NCI-H2196 treated with DMSO at 0.1 percent for 48 hours (cell line): ENCODE measurements at regions not wholly inside any gene's neighbourhood (a gene's known extent, or its start where the extent isn't known, plus 50 kb on each side); places are given as distances from the start of the nearest gene placed in this dataset.

Experiments
- DNase-seq: peaks from one replicate; lab custom pipeline; 2025; ENCODE audit not compliant: unreplicated experiment; lab: John Stamatoyannopoulos, UW

GRCh38 chr16:49216593-49216992 is 65.0 kb downstream of the CBLN1 start:
- no peak for DNase-seq

GRCh38 chr16:49213594-49213993 is 68.0 kb downstream of the CBLN1 start:
- DNase-seq = no peak

GRCh38 chr16:49204191-49204590 is 77.4 kb downstream of the CBLN1 start:
- DNase-seq = no peak

- no peak for DNase-seq
These were observed 78.3 kb downstream of the CBLN1 start for GRCh38 chr16:49203361-49203760.

GRCh38 chr16:49201118-49201517 is 80.5 kb downstream of the CBLN1 start:
- no peak for DNase-seq

DNA sequence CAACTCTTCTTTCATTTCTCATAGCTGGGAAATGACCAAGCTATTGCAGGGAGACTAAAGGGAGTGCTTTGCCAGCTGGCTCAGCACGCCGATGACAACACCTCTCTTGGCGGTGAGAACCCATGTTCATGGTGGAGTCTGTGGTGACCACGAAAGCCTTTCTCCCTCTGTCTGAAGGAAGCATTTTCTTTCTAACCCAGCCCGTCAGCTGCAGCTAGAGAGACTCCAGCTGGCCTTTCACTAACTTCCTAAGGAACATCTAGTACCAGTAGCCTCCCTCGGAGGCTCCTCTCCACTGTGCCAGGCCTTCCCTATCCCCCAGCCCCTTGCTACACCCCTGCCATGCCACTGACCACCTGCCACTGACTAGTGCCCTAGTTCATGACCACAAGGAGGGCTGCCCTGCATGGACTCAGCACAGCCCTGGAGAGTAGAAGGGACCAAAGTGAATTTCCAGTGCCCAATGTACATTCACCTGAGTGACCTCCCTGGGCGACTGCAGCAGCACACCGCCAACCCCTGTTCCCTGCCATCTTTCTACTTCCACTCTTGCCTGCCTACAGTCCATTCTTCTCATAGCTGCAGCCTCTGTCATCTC is 81.3 kb downstream of the CBLN1 start:
- DNase-seq = no peak

- DNase-seq = no peak
These were observed 86.4 kb downstream of the CBLN1 start for GRCh38 chr16:49195237-49195548.

GRCh38 chr16:49194537-49195236 is 87.0 kb downstream of the CBLN1 start:
- no peak for DNase-seq

GRCh38 chr16:49193596-49193995 is 88.0 kb downstream of the CBLN1 start:
- no peak for DNase-seq

DNA sequence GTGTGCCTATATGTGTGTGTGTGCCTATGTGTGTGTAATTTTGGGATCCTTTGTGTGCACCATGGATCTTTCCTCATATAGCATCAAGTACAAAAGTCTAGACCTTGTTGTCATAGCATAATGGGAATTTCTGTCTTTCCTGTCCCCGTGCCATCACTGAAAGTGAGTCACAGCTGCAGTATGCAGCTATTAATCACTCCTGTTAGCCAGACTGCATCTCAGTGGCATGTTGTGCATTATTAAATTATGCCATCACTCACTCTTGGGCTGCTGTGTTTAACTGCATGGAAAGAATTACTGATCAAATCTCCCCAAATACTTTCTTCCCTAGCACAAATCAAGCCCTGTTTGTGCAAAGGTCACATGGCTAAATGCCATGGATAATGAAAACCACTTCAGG is 92.4 kb downstream of the CBLN1 start:
- DNase-seq = no peak

DNA sequence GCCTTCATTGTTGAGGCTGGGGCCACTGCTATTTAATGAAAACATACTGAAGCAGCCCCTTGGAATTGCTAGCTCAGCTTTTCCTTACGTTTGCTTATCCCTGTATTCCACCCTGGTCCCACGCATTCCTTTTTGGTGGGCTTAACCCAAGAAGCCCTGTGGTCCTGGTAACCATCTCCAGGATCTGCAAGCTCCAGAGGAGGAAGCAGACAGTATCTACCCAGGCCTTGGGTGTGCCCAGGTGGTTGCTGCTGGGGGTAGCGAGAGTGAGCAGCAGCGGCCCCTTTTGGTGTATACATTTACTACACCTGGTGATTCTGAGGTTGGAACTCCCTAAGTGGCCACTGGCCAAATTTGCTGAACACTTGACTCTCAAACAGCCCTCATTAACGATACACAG is 97.7 kb downstream of the CBLN1 start:
- DNase-seq = no peak

- no peak for DNase-seq
These were observed 99.7 kb downstream of the CBLN1 start for GRCh38 chr16:49181791-49182518.

DNA sequence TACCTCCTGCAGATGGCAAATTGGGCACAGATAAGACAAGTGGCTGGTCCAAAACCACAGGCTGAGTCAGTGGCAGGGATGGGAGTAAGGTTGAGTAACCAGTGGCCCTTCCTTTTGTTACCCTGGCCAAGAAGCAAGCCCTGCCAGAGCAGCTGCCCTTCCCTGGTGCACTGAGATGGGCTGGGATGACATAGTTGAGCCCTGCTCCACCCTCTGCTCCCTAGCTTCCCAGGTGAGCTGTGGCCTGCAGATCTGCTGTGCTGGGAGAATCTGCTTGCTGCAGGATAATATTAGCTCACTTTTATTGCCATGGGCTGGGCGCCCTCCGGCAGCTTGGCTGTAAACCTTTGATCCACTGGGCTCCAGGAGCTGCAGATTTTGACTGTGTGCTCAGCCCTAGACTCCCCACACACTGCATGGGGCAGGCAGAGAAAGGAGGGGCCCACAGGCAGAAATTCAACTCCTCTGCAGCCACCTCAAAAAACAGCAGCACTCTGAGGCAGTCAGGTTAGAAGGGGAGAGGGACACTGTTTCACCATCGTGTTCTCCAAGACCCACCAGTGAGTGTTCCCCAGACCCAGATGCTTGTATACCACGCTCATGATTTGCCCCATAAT is 101.8 kb downstream of the CBLN1 start:
- DNase-seq = no peak

DNA sequence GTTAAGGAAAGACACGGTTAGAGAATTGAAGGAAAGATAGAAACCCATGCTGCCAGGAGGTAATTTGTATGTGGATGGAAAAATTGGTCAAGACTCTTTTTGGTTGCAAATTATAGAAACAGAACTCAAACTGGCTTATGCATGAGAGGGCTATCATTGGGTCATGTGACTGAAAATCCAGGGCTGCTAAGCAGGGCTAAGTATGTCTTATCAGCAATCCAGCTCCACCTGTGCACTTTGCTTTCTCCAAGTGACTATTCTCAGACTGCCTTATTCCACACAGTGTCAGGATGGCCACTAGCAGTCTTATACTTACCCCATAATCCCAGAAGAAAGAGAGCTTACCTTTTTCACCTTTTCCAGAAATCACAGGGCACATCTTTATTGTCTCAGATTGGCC is 113.5 kb downstream of the CBLN1 start:
- DNase-seq = no peak

- DNase-seq = no peak
These were observed 116.6 kb downstream of the CBLN1 start for GRCh38 chr16:49165025-49165424.

DNA sequence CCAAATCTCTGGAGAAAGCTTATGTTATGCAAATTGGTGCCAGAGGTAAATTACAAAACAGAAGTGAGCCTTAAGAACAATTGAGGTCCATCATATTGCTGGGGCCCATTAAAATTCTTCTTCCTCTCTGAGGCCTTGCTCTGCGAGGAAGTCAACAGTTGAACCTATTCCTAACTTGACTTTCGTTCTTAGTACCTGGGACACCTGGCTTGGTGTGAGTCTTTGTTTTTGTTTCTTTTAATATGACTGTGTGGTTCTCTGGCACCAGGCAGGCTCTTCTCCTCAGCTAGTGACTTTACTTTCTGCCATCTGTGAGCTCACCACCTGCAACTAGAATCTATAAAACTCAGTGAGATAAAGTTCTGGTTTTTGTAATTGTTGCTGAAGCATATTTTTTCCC is 120.4 kb downstream of the CBLN1 start:
- no peak for DNase-seq

DNA sequence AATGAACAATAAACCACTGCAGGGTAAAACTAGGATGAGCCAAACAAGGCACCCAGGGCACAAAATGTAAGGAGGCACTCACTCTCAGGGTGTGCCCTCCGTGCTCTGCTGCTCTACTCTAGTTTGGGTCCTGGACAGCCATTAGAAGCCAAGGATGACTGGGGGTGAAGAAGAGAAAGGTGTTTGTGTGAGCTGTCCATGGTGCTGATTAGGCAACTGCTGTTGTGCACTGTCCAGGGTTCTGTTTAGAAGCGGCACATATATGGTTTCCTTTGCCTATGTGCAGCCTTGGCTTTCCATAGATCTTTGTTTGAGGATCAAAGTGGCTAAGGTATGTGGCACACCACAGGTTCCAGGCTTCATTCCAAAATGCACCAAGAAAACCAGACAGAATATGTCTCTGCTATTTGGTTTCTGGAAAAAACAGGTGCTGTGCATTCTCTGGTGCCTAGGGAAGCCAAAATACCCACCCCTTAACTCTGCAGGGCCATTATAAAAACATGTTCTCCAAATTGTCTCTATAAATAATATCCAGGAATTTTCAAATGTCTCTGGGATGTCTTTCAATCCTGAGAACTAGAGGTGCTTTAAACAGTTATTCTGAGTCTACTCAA is 123.5 kb downstream of the CBLN1 start:
- no peak for DNase-seq

DNA sequence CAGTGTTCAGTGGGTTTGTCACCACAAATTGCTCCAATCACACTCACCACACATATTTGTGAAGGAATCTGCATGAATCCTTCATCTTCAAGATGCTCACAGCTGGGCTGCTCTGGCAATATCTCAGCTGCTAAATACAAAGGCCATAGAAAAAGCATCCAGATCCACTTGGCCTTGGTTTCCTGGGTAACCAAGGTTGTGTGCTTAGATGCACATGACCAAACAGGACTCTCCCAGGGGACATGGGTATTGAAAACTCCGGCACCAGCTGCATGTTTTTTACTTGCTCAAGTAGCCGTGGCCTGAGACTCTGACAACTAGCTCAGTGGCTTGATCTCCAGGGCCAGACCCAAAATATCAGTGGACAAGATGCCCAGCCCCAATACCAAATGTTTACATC is 131.3 kb downstream of the CBLN1 start:
- DNase-seq = no peak

DNA sequence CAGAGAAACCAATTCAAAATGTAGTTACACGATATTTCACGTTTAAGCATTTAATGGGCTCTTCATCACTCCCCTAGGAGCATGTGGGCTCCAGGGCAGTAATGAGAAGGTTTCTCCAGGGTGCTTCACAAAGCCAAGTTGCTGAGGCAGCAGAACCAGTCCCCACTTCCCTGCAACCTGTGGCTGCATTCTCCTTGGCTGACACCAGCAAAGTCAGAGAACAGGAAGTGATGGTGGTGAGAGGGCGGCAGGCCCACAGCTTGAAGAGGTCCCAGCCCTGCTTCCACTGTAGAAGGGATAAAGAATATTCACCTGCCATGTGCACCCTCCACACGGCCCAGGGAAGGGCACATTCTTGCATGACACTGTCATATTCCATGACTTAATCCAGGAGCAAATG is 133.2 kb downstream of the CBLN1 start:
- DNase-seq = no peak

GRCh38 chr16:49140618-49141017 is 141.0 kb downstream of the CBLN1 start:
- DNase-seq = no peak

DNA sequence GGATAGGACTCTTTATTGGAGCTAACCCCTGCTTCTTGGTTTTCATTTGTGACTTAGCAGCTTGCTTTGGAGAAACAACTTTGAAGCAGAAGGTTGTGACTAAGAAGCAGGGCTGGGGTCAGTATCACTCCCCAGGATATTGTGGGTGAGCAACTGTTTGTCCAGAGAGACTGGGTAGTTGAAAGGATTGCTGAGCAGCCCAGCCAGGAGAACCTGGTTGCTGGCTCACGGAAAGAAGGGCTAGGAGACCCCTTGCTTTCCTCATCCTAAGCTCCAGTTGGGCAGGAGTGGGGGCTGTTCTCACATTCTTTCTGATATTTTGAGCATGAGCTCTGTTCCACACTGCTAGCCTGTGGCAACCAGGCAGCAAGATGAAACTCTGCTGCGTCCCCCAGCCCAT is 151.2 kb downstream of the CBLN1 start:
- DNase-seq = no peak

- no peak for DNase-seq
These were observed 151.7 kb downstream of the CBLN1 start for GRCh38 chr16:49129935-49130334.
